ENCODE measurements at regions not wholly inside any gene's neighbourhood (a gene's known extent, or its start where the extent isn't known, plus 50 kb on each side); places are given as distances from the start of the nearest gene placed in this dataset.
"Not testable (repeated sequence)": the region's sequence is repeated elsewhere in the genome, so short reads cannot be mapped to it uniquely, and the experiment has no call there.

DNA sequence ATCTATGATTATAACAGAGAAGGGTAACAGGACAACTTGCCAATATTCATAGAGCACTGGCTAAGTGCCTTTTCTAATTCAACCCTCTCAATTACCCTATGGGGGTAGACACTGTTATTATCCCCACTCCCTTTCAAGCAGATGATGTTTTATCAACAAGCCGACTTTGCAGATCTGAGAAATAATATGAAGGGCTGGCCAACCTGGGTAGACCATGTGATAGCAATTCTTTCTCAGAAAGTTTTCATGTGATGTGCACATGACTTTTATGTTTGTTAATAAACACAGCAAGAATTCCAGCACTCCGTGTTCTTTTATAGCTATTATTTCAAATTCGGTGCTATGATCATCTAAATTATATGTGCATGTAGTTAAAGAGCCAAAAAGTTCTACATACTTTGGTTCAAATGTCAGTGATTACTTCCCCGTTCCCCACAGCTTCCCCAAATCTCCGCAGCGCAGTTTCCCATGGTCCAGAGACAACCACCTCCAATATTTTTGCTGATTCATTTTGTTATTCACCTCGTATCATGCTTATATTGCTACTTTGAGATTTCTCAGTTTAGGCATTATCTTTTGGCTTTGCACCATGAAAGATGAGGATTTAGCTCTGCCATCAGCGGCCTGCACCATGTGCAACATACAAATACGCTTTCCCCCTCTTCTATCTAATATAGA, 96.7 kb upstream of the GADD45A start:
- DNase-seq, result no peak

GRCh38 chr1:67589519-67590233, 95.3 kb upstream of the GADD45A start:
- no peak for DNase-seq

DNA sequence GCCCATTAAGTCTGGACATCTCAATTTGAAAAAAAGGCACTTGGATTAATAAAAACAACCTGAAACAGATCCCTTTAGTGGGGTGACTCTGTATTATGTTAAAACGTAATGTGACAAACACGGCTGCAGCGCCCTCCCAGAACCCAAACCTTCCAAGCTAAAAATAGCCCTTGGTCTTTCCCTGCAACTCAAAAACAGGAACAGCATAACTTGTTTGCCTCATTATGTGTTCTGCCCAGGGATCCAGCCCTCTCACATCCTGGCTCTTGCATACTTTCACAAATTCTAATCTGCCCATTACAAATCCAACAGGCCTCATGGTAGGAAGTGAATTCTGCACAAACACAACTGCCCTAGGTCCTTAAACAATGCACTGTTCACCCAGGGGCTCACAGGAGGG, 94.7 kb upstream of the GADD45A start:
- no peak for DNase-seq

- no peak for DNase-seq
Measured at GRCh38 chr1:67594764-67595163, 90.2 kb upstream of the GADD45A start.

- DNase-seq, result no peak
Measured at GRCh38 chr1:67596674-67597073, 88.3 kb upstream of the GADD45A start.

GRCh38 chr1:67597336-67597735, 87.7 kb upstream of the GADD45A start:
- no peak for DNase-seq

- no peak for DNase-seq
Measured at GRCh38 chr1:67599085-67599484, 85.9 kb upstream of the GADD45A start.

DNA sequence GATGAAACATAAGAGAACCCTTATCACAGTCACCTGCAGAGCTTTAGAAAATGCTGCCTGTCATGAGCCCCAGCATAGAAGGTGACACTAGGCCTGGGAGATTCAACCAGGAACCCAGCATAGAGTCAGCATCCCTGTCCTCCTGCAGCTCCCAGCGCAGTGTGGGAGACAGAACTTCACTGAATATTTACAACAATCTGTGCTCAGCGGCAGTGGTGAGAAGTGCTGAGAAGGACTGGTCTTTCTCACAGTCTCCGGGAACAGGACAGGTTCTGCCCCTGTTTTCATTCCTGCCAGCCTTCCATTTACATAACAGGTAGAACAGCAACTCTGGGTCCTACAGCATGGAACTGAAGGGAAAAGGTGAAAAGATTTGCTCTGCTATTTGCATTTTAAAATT, 83.5 kb upstream of the GADD45A start:
- DNase-seq, result no peak

GRCh38 chr1:67601955-67602354, 83.0 kb upstream of the GADD45A start:
- DNase-seq, result no peak

DNA sequence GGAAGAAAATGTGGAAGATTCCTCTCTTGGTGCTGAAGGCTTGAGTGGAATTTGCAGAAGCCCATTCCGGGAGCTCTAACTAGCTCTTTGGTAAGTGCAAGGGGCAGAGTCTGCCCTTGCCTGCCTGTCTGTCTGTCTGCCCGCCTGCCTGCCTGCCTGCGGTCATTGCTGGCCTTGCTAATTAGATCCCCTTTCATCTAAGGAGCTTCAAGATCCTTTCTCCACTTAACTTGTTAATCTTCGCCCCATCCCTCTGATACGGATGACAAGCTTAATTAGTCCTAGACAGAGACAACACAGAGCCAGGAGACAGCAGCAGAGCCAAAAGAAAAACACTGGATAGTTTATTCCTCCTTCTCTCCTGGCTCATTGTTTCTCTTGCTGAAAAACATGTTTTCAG, 80.2 kb upstream of the GADD45A start:
- DNase-seq, result no peak

DNA sequence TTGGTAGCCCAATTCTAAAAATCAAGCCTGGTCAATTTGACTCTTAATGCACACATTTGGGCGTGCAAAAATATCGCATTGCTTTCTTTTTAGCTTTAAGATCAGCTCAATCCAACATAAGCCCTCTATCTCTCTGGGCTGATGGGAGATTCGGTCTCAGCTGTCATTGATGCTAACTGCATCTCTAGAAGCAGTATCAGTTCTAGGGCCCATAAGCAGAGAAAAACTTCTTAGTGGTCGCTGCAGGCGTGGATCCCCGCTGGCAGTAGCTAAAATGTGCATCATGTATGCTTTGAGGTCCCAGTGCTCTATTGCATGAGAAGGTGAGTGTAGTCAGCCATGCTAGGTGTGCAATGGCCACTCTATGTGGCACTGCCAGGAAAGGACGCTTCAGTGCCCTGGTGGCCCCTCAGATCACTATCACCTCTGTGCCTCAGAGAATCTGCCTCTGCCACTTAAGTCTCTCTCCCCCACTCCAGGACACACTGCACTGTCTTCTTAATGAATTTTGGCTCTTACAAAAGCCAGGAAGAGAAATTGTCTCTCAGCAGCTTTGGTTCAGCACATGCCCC, 79.7 kb upstream of the GADD45A start:
- DNase-seq, result no peak

DNA sequence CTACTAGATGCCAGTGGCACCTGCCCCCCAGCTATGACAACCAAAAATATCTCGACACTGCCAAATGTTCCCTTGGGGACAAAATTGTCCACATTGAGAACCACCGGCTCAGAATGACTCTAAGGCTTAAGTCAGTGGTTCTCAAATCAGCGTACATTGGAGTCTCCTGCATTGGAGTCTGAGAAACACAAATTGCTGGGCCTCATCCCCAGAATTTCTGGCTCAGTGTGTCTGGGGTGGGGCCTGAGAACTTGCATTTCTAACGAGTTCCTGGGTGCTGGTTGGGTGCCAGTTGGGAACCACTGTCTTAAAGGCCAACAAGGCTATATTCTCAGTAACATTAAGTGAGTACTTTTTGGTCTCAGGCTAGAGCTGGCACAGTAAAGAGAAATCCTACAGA, 77.7 kb upstream of the GADD45A start:
- no peak for DNase-seq

GRCh38 chr1:67607699-67608098, 77.3 kb upstream of the GADD45A start:
- DNase-seq, result no peak

GRCh38 chr1:67608661-67609576, 76.1 kb upstream of the GADD45A start:
- DNase-seq, result no peak

GRCh38 chr1:67609577-67610341, 75.2 kb upstream of the GADD45A start:
- DNase-seq, result no peak

GRCh38 chr1:67610450-67610849, 74.6 kb upstream of the GADD45A start:
- no peak for DNase-seq

DNA sequence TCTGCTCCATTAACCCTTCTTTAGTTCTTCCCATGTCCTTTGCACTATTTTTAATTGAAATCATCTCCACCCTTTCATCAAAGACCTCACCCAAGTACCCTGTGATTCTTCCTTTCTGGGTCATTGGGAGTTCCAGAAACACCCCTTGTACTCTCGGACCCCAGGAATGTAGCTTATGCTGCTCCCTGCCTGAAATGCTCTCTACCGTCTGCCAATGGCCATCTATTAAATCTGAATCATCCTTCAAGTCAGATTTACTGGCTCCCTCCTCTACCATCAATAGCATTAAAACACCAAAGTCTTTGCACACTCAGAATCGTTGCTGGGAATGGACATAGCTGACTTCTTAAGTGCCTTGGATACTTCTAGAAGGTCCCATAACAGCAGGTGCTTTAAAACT, 73.2 kb upstream of the GADD45A start:
- no peak for DNase-seq

DNA sequence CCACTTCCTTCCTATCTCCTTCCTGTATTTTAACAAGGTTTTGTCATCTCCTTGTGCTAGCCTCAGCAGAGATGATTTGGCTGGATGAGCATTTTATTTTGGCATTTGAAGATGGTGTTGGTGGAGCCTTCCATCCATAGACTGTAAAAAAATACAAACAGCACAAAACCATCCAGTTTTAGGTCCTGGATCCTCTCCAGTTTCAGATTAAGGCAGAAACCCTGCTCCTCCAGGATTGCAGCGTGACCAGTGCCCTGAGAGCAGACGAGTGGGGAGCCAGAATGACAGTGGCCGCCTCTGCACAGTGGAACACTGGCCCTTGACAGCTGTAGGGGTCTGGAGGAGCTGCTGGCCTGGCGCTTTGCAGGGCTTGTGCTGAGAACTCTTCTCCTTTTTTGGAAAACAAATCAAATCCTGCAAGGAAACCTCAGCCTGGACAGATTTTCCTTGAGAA, 72.2 kb upstream of the GADD45A start:
- DNase-seq, result no peak

DNA sequence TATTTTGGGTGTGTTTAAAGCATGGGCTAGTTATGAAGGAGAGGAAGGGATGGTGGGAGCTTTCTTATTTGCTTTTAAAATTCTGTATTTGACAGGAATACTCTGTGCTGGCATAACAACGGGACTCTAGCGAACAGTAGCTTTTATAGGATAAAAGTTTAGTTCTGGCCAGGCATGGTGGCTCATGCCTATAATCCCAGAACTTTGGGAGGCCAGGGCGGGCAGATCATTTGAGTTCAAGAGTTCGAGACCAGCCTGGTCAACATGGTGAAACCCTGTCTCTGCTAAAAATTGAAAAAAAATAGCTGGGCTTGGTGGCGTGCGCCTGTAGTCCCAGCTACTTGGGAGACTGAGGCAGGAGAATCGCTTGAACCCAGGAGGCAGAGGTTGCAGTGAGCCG, 71.5 kb upstream of the GADD45A start:
- not testable (repeated sequence) for DNase-seq

DNA sequence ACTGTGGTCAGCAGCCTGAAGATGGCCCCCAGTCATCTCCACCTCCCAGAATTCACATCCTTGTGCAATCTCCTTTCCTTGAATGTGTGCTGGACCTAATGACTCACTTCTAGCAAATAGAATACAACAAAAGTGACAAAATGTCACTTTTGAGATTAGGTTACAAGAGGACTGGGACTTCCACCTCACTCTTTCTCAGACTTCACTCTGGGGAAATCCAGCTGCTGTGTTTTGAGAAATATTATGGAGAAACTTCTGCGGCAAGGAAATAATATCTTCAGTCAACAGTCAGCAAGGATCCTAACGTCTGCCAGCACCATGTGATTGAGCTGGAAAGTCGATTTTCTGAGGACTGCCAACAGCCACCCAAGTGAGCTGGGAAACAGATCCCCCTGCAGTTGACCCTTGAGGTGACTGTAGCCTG, 70.5 kb upstream of the GADD45A start:
- no peak for DNase-seq

DNA sequence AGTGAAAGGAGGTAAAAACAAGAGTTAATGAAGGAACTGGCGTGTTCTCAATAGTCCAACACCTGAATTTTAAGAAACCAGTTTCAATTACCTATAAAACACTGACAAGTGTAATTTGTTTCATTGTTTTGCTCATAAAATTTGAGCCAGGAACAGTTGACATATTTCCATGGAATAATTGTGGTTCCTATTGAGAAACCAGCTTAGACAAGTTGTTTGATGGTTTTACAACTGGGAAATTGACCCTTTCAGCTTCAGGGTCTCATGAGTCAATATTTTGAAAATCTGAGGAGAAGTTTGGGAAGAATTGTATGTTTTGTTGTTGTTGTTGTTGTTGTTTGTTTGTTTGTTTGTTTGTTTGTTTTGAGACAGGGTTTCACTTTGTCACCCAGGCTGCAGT, 69.1 kb upstream of the GADD45A start:
- no peak for DNase-seq

GRCh38 chr1:67616394-67616985, 68.5 kb upstream of the GADD45A start:
- DNase-seq, result no peak

All from stimulated activated CD4-positive, alpha-beta T cell treated with anti-CD3 and anti-CD28 coated beads, Interleukin-2, amount 100 ng/mL, for 24 hours (primary cell).